SH-SY5Y (cell line): ENCODE measurements at regions not wholly inside any gene's neighbourhood (a gene's known extent, or its start where the extent isn't known, plus 50 kb on each side); places are given as distances from the start of the nearest gene placed in this dataset.

Source experiments
- GATA2 ChIP-seq: IDR thresholded peaks from 2 replicates; pipeline ENCODE4 v1.6.1; 2011; ENCODE audit warnings: mild to moderate bottlenecking, low read depth, low read length
- GATA3 ChIP-seq: IDR thresholded peaks from 2 replicates; pipeline ENCODE4 v1.6.1; 2011; ENCODE audit warnings: low read depth, mild to moderate bottlenecking, low read length, moderate library complexity

DNA sequence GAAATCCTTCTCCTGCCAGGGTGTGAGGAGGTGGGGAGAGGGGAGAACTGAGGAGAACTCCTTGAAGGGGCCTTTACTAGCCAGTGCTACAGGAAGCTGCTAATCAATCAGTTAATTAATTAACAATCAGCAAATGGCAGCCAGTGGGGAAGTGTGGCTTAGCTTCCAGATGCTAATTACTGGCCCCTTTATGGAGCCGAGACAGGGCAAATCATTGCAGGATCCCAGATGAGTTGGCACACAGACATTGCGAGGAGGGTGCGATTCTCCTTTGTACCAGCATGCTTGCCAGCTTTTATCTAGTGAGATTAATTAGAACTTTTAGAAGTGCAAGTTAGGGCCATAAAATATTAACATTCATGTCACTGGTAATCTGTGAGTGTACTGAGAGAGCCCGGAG lies 84.0 kb downstream of the XRCC2 start:
- no peak for TF ChIP-seq GATA2
- no peak for TF ChIP-seq GATA3
